ENCODE measurements at regions not wholly inside any gene's neighbourhood (a gene's known extent, or its start where the extent isn't known, plus 50 kb on each side); places are given as distances from the start of the nearest gene placed in this dataset.

DNA sequence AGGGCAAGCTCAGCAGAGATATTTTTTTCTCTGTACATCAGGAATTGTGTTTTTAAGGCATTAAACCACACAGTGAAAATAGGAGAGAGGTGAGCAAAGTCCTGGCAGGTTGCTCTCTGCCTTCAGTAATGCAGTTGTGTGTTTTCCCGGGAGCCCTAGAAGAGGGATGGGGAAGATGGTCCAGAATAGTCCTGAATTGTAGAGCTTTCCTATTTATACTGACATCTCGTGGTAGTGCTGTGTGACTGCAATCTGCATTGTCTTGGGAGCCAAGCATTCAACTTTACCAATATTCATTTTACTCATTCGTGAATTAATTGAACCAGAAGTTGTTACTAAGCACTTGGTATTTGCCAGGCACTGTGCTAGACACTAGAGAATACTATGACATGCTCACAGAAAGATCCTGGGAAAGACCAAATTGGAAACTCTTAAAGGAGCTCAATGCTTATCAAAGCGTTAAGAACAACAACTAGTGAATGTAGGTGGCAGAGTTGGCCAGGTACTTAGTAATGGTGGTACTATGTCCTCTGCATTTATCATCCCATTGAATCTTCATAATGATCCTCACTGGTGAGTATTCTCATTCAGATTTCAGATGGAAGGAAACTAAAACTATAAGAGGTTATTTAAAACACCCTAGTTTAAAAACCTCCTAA is 214.6 kb downstream of the TRIB2 start:
- DNase-seq = peak; percentile 27 to 57

DNA sequence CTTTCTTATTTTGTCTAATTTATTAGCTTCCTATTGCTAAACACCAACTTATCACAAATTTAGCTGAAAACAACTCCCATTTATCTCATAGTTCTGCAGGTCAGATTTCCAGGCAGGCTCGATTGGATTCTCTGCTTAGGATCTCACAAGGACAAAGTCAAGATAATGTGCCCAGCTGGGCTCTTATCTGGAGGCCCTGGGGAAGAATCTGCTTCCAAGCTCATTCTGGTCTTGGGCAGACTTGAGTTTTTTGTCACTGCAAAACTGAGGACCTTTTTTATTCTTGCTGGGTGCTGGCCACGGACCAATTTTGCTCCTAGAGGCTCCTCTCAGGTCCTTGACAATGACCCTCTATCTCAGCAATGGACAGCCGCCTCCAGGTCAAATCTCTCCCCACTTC is 215.5 kb downstream of the TRIB2 start:
- DNase-seq = no peak

DNA sequence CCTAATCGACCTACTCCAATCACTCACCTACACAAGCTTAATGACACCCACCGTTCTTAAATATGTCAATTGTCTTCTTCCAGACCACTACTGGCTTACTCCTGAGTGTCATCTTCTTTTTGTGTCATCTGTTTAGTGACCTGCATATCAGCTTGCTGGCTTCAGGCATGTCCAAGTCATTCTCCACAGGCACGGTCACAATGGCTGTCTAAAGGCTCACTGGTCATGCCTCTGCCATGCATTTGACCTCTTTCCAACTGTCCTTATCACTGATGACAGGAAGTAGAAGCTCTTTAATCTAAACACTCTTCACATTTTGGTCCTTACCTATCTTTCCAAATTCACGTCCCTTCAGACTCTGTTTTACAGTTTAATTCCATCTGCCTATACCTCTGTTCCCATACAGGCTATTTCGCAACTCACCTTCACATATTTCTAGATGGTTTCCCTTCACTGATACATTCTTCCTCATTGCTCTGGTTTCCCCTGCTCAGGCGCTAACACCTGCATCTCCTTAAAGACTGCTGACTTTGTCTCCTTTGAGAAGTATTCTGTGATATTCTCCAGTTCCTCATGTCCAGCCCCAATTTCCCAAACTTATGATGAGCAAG is 217.5 kb downstream of the TRIB2 start:
- DNase-seq = no peak

DNA sequence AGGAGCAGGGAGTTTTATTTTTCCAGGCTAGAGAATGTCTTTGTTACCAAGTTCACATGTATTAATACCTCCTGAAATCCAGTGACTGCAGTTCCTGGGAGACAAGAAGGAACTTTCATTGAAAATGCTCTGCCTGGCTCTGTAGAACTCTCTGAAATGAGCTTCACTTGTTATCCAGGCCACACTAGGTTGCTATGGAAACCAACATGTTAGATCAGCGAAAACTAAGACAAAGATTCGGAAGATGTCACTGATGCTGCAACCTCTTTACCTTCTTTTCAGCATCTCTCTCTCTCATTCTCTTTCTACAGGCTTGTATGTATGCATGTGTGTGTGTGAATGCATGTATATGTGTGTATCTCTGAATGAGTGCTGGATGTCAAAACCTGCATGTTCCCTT is 218.5 kb downstream of the TRIB2 start:
- DNase-seq = no peak

DNA sequence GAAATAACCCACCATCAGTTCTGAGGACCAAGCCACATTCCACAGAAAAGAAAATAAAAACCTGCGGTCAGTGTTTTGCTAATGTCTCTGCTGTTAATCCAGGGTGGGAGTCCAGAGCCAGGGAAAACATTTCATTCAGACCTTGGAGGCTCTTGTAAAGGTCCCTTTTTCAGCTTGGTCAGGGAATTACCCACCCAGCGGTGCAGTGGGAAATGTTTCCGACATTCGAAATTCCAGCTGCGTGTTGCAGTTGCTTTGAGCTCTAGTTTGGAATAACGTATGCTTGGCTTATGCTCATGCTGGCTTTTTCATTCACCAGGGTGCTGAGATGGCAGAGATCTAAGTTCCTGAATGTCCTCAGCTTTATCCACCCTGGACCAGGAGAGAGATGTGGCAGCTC is 219.1 kb downstream of the TRIB2 start:
- DNase-seq = no peak

DNA sequence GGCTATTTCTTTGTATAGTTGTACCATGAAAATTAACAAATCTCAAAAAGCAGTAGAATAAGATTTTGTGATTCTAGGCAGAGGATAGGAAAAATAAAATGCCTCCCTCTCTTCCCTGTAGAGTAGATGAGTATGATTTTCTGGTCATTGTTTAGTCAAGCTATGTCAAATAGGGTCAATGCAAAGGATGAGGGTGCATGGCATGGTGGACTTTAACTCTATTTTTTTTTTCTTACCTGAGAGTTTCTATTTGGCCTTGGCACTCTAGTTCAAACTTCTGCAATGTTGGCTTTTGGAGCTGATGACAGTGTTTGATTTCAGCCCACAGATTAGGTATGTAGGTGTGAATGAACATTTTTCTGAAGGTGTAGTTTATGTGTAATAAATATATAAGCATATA is 224.5 kb downstream of the TRIB2 start:
- DNase-seq = no peak

DNA sequence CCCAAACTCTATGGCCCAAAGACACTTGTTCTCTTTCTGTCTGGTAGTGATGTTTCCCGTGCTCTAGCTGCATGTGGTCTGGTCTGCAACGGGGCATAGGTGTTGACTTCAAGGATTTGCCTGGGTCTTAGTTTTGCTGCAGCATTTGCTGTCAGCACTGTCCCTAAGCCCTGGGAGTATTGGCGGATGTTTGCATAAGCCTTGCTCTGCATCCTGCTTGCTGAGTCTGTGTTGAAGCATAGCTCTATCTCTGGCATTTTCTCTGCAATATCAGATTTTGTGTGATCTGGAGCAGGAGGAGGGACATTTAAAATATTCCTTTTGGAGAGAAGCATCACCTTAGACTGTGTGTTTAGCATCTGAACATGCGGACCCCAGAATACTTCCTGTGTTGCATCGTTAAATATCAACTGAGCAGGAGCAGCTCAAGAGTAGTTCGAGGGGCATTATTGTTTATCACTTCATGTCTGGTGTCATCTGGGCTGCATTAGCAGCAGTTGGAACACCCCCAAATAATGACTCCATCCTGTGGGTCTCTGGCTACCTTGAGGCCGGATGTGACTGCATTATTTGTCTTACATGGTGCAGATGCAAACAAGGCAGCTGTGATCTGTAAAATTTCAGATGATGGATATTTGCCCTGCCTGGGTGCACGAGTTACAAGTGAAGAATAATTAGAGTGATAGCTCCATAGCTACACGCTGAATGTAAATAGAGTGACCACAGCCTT is 231.7 kb downstream of the TRIB2 start:
- no peak for DNase-seq

DNA sequence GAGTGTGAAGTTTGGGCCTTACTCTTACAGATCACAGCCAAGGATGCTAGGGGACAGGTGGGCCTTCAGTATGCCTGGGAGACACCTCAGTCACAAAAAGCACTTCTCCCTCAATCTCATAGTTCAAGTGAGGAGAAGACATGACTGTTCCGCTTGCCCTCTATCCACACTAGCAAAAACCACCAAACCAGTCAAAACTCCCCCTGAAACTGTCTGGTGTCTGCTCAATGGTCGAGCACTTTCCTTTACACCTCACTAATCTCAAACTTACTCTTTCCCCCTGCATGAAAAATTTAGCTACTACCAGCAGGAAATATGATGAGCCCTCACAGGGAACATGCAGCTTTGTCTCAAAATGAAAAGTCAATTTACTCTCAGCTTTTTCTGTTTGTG is 232.2 kb downstream of the TRIB2 start:
- DNase-seq = no peak

DNA sequence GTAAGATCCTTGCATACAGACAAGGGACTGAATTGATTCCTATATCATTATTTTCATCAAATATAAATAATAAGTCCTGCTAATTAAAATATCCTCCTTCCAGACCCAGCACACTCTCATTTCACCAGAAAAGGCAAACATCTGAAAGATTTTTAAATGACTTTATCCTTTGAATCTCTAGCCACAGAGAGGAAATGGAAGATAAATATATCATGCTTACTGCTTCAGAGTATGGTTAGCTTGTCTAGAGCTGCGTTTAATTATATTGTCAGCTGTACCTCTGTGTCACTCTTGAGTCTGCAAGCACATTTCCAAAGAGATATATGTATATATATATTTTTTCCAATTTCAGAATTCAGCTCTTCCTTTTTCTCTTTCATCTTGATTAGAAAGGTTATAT is 232.7 kb downstream of the TRIB2 start:
- DNase-seq = no peak

DNA sequence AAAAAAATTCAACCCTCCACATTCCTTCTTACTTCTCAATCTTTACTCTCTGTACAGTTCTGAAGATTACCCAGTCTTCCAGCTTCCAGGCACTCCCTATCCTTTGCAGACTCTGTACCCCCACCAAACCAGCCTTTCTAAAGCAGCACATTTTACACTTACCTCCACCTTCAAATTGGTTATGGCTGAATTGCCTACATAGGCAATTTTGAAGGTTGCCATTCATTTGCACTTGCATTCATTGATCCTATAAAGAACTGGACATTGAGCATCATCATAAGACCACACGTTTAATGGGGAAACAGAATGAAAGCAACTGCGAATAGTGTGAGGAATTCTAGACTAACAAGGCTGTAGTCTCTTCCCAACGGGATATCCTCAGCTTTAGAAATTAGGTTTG is 233.4 kb downstream of the TRIB2 start:
- no peak for DNase-seq

DNA sequence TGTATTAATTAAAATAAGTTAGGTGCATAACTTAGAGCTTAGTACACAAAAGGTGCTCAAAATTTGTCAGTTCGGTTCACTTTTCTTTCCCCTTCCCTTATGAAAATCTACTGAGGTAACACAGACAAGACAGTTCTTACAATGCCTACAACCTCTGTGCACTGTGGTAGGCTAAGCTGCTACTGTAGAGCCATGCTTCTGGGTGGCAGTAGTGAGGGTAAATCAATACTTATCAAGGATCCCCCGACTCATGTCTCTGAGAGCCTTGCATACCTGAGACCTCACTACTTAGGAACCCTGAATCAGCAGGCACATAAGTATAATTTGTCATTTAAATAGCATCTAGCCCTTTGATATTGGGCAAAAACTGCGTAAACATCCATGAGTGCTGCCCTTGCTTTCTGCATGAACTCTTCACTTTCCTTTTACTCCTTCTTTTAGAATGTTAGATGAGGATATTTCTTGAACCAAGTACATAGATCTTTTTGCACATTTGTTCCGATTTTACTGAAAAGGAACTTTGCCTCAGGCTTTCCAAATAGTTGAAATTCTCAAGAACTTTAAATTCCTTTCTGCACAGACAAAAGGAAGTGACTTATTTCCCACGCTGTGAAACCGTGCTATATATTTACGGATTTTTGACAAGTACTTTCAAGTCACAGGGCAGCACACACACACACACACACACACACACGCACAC is 234.4 kb downstream of the TRIB2 start:
- DNase-seq = no peak

DNA sequence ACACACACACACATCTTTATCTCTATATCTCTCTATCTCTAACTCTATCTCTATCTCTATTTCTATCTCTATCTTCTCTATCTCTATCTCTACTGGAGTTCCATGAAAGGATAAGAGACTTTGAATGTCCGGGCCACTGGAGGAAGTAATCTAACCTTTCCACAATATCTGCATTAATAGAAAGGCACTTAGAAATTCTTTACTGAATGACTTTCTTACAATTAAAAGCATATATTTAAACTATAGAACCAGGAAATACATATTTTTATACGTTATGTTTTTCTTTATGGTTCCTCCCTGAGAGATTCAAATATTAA is 234.9 kb downstream of the TRIB2 start:
- DNase-seq = no peak

DNA sequence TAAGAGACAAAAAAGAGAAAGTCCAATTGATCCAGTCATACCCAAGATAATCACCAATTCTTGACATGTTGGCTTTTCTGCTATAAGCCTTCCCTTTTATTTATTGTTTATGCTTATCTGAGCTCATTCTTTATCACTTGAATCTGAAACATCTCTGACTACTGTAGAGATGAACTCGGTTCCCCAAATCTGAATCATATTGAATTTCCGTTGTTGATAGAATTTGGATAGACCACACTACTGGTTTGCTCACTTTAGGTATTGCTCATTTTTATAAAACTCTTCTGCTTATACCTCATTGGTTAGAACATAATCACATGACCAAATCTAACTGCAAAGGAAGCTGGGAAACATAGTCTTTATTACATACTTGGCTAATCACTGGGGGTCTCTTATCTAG is 236.9 kb downstream of the TRIB2 start:
- no peak for DNase-seq

DNA sequence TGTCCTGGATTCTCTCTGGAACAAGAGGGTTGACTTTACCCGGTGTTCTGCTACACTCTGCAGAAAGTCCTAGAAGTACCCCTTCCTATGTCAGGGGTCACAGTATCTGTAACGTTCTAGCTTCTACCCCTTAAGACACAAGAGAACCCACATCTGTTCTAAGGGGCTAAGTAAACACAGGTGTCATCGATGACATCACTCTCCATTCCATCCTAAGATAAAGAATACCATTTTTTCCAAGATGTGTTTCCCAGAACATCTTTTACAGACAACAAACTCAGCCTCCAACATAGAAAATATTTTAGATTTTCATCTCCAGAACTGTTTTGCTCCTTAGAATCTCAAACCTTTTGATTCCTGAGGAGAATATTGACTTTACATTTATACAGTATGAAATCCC is 239.1 kb downstream of the TRIB2 start:
- DNase-seq = no peak

DNA sequence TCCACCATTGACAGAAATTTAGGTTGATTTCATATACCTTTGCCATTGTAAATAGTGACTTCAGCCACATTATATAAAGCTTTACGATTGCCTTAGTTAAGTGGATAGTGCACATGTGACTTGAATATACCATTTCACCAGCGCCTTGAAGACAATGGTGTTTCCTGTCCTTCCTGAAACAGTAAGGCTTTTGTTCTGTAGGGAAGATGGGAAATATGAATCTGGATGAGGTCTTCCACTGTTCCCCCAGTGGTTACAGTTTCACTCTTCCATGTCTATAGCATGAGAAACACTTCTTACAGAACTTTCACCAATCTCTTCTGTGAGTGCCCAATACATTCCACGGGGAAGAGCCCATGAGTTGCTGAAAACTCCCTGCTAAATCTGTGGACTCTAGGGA is 240.5 kb downstream of the TRIB2 start:
- DNase-seq = no peak

DNA sequence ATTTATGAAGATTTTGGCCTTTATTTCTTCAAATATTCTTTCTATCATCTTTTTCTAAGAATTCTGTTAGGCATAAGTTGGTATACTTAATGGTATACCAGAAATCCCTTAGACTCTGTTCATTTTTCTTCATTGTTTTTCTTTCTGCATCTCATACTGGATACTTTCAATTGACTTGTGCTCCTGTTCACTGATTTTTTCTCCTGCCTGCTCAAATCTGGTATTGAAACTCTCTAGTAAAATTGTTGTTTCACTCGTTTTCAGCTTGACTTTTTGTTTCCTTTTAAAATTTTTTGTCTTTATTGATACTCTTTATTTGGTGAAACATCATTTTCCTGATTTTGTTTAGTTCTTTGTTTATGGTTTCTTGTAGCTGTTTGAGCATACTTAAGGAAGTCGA is 243.2 kb downstream of the TRIB2 start:
- no peak for DNase-seq

DNA sequence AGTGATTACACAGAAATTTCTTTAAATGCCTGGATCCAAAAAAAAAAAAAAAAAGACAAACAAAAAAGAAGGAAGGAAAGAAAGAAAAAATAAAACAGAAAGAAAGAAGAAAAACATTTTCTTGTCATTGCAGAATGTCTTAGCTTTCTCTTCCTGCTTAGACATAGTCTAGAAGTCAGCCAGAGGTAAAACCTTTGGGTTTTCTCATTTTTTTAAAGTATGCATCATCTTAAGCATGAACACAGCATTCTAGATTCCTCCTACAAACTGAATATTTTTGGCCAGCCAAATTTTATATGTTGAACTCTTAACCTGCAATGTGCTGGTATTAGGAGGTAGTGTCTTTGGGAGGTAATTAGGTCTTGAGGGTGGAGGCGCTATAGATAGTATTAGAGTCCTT is 243.9 kb downstream of the TRIB2 start:
- DNase-seq = no peak

DNA sequence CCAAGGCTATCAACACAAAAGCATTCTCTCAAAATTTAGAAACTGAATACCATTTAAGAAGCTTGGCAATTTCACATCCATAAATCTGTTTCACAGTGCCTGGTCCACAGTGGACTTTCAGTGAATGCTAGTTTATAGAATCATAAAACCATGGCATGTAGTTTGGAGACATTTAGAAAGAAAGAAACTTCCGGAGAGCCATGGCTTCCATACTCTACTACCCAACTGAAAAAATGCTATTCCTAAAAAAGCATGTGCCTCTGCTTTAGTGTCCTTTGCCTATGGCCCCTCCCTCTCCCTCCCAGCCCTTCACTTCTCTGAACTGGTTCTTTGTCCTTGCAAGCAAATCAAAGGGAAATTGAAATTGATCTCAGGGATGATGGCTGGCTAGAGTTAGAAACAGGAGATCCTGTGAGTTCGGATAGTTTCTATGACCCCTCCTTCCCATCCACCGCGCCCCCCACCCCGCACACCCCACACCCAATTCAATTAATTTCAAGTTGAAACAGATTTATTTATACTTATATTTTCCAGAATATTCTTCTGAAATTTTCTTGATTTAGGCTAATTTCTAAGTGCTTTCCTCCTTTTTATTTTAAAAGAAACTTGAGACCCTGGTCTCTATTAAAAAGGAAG is 248.3 kb downstream of the TRIB2 start:
- DNase-seq = no peak

DNA sequence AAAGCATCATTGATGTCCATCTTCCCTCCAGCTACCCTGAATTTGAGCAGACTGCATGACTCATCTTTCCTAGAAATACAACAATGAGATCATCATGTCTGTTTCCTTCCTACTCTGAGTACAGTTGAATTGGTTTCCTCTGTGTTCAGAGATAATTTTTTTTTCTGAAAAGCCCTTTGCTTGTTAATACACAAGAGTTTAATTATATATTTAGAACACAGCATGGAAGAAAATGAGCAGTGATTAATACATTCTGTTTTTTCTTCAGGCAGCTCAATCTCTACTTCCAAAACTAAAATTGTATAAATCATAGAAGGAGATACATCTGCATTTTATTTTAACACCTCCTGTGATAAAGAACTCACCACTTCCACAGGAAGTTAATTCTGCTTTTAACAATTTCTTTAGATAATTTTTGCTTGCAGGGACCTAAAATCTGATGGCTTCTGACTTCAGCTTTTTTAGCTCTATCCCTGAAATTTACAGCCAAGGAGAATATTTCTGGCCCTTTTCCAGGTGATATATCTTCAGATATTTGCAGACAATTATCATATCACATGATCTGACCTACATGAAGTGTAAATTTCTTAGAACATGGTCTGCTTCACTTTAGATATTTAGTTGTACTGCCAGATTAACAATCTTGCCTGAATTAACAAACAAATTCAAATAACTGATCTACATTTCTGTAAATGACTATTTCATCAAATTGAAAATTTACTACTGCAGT is 249.0 kb downstream of the TRIB2 start:
- DNase-seq = peak in 1 of 2 experiments; percentile 13

DNA sequence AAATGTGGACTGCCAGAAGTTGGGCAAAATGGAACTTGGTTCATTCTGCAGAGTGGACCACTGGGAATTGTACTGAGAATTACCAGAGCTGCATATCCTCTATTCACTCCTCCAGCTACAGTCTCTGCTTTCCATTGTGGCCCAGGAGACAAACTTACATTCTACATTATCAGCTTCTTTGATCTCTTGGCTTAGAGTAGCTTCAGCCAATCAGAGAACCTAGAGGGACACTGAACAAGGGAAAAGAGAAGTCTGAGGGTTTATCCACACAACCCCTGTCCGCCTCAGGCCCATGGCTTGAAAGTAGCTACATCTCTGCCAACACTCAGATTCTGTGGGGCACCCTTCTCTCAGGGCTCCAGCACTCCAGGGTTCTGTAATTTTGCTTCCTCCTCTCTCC is 251.1 kb downstream of the TRIB2 start:
- DNase-seq = no peak

DNA sequence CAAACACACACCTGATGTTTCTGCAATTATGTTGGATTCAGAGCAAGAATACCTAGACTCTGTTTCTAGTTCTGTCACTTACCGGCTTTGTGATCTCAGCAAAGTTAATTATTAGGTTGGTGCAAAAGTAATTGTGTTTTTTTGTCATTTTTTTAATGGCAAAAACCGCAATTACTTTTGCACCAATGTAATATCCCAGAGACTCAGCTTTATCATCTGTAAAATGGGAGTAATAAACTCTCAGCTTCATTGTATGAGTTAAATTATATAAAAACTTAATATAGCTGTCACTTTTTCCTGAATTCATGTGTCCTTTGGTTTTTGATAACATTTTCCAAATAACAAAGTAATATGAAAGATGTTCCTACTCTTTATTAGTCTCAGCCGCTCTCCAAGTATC is 251.7 kb downstream of the TRIB2 start:
- no peak for DNase-seq

DNA sequence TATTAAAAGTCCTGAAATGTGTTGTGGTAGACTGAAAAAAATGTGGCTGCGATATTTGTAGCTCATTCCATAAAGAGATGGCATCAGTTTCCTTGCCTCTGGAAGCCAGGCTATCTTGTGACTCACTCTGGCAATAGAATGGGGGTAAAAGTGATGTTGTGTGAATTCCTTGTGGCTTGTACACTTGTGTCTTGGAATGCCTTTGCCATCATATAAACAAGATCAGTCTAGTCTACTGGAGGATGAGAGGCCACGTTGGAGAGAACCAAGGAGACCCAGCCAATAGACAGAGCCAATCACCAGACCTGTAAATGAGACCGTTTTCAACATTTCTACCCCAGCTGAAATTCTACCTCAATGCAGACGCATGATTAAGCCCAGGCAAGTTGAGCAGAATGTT is 254.1 kb downstream of the TRIB2 start:
- DNase-seq = no peak

Measured in NCI-H2081 (cell line).